SH-SY5Y (cell line): ENCODE measurements at regions not wholly inside any gene's neighbourhood (a gene's known extent, or its start where the extent isn't known, plus 50 kb on each side); places are given as distances from the start of the nearest gene placed in this dataset.

Experiments
- GATA2 ChIP-seq: IDR thresholded peaks from 2 replicates; pipeline ENCODE4 v1.6.1; 2011; ENCODE audit warnings: mild to moderate bottlenecking, low read depth, low read length
- GATA3 ChIP-seq: IDR thresholded peaks from 2 replicates; pipeline ENCODE4 v1.6.1; 2011; ENCODE audit warnings: low read depth, mild to moderate bottlenecking, low read length, moderate library complexity

DNA sequence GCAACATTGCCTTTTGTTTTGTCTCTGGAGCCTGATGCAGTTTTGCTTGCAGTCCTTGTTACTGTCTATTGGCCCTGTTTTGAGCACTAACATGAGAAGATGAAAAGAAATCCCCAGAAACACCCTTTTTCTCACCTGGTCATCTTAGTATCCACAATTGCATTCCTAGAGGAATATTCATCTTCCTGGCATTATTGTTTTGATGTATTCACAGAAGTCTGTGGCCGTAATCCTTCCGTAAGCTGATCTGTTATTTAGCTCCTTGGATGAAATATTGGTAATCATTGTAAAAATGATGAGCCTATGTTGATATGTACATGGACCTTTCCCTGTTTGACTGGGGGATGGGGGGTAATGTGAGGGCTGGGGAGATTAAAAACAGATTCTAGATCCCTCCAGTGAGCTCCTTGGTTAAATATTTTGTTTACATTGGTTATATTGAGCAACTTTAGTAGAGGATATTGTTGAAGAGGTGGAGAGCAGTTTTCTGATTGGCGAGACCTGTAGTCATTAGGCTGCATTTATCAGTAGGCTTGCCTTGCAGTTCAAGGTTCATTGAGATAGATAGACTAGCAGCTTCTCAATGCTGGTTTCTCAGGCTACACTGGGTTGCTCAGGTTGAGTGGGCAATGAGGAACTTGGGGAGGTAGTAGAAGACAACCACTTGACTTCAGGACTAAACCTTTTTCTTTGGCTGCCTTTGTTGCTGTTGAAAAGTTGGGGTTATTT, 117.5 kb downstream of the MACIR start:
- TF ChIP-seq GATA2: no peak
- TF ChIP-seq GATA3: no peak
